A673 (cell line): ENCODE measurements at regions not wholly inside any gene's neighbourhood (a gene's known extent, or its start where the extent isn't known, plus 50 kb on each side); places are given as distances from the start of the nearest gene placed in this dataset.

Source experiments
- BruUV-seq: library from RNA; stranded (reverse); fragments of 400-500 nt; replicated peaks from 2 replicates; lab custom pipeline; 2021; lab: Mats Ljungman, UMichigan
- CTCF ChIA-PET: fragments of 300-600 bp; sonication (Branson Sonifier 250); formaldehyde crosslinking; loops from one replicate; lab custom pipeline; 2022; ENCODE audit warnings: antibody characterized with exemption; lab: Charles Lee
- POLR2A ChIA-PET: fragments of 300-600 bp; sonication (Branson Sonifier 250); formaldehyde crosslinking; loops from one replicate; lab custom pipeline; 2022; ENCODE audit warnings: antibody characterized with exemption; ENCODE audit not compliant: low non-redundant PET; lab: Charles Lee
- DNase-seq: peaks from one replicate; pipeline ENCODE4 v3.0.0-alpha.2; 2015; ENCODE audit warnings: low spot score
- H3K27ac ChIP-seq: fragments of 200-600 bp; sonication (generic); 2 replicates; pipeline ENCODE4 v1.5.1; 2016; ENCODE audit warnings: mixed run types, low read depth, mild to moderate bottlenecking, mixed read lengths, antibody characterized with exemption, low read length; ENCODE audit not compliant: poor library complexity, severe bottlenecking
- H3K27me3 ChIP-seq: fragments of 200-600 bp; sonication (generic); replicated peaks from 2 replicates; pipeline ENCODE4 v1.6.1; 2017; ENCODE audit warnings: mixed run types, low read depth, mild to moderate bottlenecking, mixed read lengths, antibody characterized with exemption, low read length; ENCODE audit not compliant: insufficient read depth, poor library complexity
- H3K36me3 ChIP-seq: fragments of 200-600 bp; sonication (generic); 2 replicates; pipeline ENCODE4 v1.6.1; 2016; ENCODE audit warnings: mixed run types, mild to moderate bottlenecking, mixed read lengths, antibody characterized with exemption, low read length; ENCODE audit not compliant: insufficient read depth, poor library complexity, severe bottlenecking
- H3K4me1 ChIP-seq: fragments of 200-600 bp; sonication (generic); 2 replicates; pipeline ENCODE4 v1.6.1; 2017; ENCODE audit warnings: mixed run types, mild to moderate bottlenecking, mixed read lengths, antibody characterized with exemption, low read length; ENCODE audit not compliant: insufficient read depth, poor library complexity, severe bottlenecking
- H3K4me3 ChIP-seq: fragments of 200-600 bp; sonication (generic); 2 replicates; pipeline ENCODE4 v1.5.1; 2016; ENCODE audit warnings: low read depth, mixed run types, mild to moderate bottlenecking, mixed read lengths, low read length; ENCODE audit not compliant: poor library complexity, severe bottlenecking
- H3K9me3 ChIP-seq: fragments of 200-600 bp; sonication (generic); 2 replicates; pipeline ENCODE4 v1.6.1; 2016; ENCODE audit warnings: mixed run types, low read depth, mild to moderate bottlenecking, mixed read lengths, antibody characterized with exemption, low read length; ENCODE audit not compliant: poor library complexity, severe bottlenecking
- CTCF ChIP-seq: fragments of 300-800, 200-600 bp; sonication (generic); conservative IDR thresholded peaks from 2 replicates; pipeline ENCODE4 v1.5.1; 2017; ENCODE audit warnings: low read depth, mild to moderate bottlenecking, antibody characterized with exemption, low read length, moderate library complexity, mixed read lengths
- EZH2 ChIP-seq: fragments of 200-600 bp; sonication (generic); IDR thresholded peaks from 2 replicates; pipeline ENCODE4 v1.6.1; 2017; ENCODE audit warnings: borderline replicate concordance, low read depth, mild to moderate bottlenecking, mixed read lengths, antibody characterized with exemption, low read length; ENCODE audit not compliant: poor library complexity, severe bottlenecking
- intact Hi-C: fragments of 100-400 bp; cut with micrococcal nuclease; formaldehyde crosslinking; loops from one replicate; pipeline ENCODE4 v1.10.0; 2022; ENCODE audit not compliant: unreplicated experiment

GRCh38 chr16:85451641-85452363 is 161.3 kb upstream of the GSE1 start:
- intact Hi-C loops = no loop called here
- no TSS peak for BruUV-seq

GRCh38 chr16:85452364-85453193 is 160.5 kb upstream of the GSE1 start:
- POLR2A ChIA-PET = no interaction called here
- DNase-seq = no peak
- Histone ChIP-seq H3K4me3 (no peak overlapping the region), H3K36me3 (no peaks in the 10 kb centered on the region), H3K27me3 (no peaks in the 10 kb centered on the region), H3K9me3 (no peaks in the 10 kb centered on the region), H3K4me1 (peaks cover 6% of the 10 kb centered on the region), H3K27ac (no peak overlapping the region)
- intact Hi-C loops = no loop called here
- CTCF ChIA-PET = interaction anchor here (0.9 kb wide), 1 partner anchor 9 kb away, joined by 3 read pairs; no protein-coding TSS in a partner anchor
- BruUV-seq = no TSS peak
- TF ChIP-seq EZH2 (no peak), CTCF (no peak)

More at GRCh38 chr16:85451641-85452363, 161.3 kb upstream of the GSE1 start:
- Histone ChIP-seq H3K27ac (no peak overlapping the region), H3K36me3 (no peaks in the 10 kb centered on the region), H3K4me1 (peaks cover 6% of the 10 kb centered on the region), H3K27me3 (no peaks in the 10 kb centered on the region), H3K9me3 (no peaks in the 10 kb centered on the region), H3K4me3 (no peak overlapping the region)
- TF ChIP-seq EZH2 (no peak), CTCF (no peak)
- DNase-seq = no peak
- ChIA-PET CTCF (interaction anchor here (0.9 kb wide), 1 partner anchor 10 kb away, joined by 3 read pairs; no protein-coding TSS in a partner anchor), POLR2A (no interaction called here)

- Histone ChIP-seq H3K36me3 (no peaks in the 10 kb centered on the region), H3K27me3 (no peaks in the 10 kb centered on the region), H3K4me3 (no peak overlapping the region), H3K9me3 (no peaks in the 10 kb centered on the region), H3K27ac (no peak overlapping the region), H3K4me1 (peaks cover 5% of the 10 kb centered on the region)
- no peak for DNase-seq
- CTCF ChIA-PET = no interaction called here
- POLR2A ChIA-PET = no interaction called here
- intact Hi-C loops = no loop called here
- BruUV-seq = no TSS peak
- TF ChIP-seq CTCF = no peak
- TF ChIP-seq EZH2 = no peak
These were observed 159.9 kb upstream of the GSE1 start for GRCh38 chr16:85453194-85453678.
